Testis (tissue), 2 donors: ENCODE measurements at regions not wholly inside any gene's neighbourhood (a gene's known extent, or its start where the extent isn't known, plus 50 kb on each side); places are given as distances from the start of the nearest gene placed in this dataset.

Experiments used
- CTCF ChIP-seq, 3 experiments: fragments of 450-650 bp in 2 of 3; fragments of 200-600 bp in 1 of 3; sonication (generic) in 1 of 3; IDR thresholded peaks; one replicate each; pipeline ENCODE4 v1.5.1; 2016 to 2019; ENCODE audit warnings: antibody characterized with exemption in 3 of 3, mild to moderate bottlenecking in 2 of 3, moderate library complexity in 1 of 3
- POLR2A ChIP-seq: fragments of 450-650 bp; IDR thresholded peaks from one replicate; pipeline ENCODE4 v1.6.1; 2017; ENCODE audit warnings: antibody characterized with exemption, mild to moderate bottlenecking, moderate library complexity

GRCh38 chr4:134089885-134090284, 111.7 kb downstream of the PABPC4L start:
- TF ChIP-seq POLR2A (no peak), CTCF (IDR thresholded peaks at IDR 0.05) (no peak)
